ENCODE measurements at regions not wholly inside any gene's neighbourhood (a gene's known extent, or its start where the extent isn't known, plus 50 kb on each side); places are given as distances from the start of the nearest gene placed in this dataset.

GRCh38 chr13:105684216-105684615, 851.2 kb downstream of the EFNB2 start:
- no peak for TF ChIP-seq ZNF449 (tag by site-specific recombination; IDR thresholded peaks at IDR 0.05)
- TF ChIP-seq EGR2 (tag by site-specific recombination; IDR thresholded peaks at IDR 0.05; ENCODE audit: low read depth) = no peak
- no peak for TF ChIP-seq ZNF398 (tag by site-specific recombination; IDR thresholded peaks at IDR 0.05)
- no peak for TF ChIP-seq ZNF621 (tag by site-specific recombination; IDR thresholded peaks at IDR 0.05)
- no peak for TF ChIP-seq SETDB1 (IDR thresholded peaks at IDR 0.05; ENCODE audit: insufficient read length, low read length)
- TF ChIP-seq ZNF292 (tag by site-specific recombination; IDR thresholded peaks at IDR 0.05; ENCODE audit: borderline replicate concordance, low read depth) = no peak
- TF ChIP-seq CTCF (tag by site-specific recombination; IDR thresholded peaks at IDR 0.05) = no peak
- no peak for TF ChIP-seq ZBTB17 (tag by site-specific recombination; IDR thresholded peaks at IDR 0.05)
- no peak for TF ChIP-seq ZNF639 (tag by site-specific recombination; IDR thresholded peaks at IDR 0.05)
- TF ChIP-seq YY1 (tag by site-specific recombination; IDR thresholded peaks at IDR 0.05) = no peak
- no peak for TF ChIP-seq PBX3 (CRISPR knock-in tag; IDR thresholded peaks at IDR 0.05)
- no peak for TF ChIP-seq ZNF623 (tag by site-specific recombination; IDR thresholded peaks at IDR 0.05)
